Keratinocyte (primary cell): ENCODE measurements at regions not wholly inside any gene's neighbourhood (a gene's known extent, or its start where the extent isn't known, plus 50 kb on each side); places are given as distances from the start of the nearest gene placed in this dataset.

Source experiments
- CTCF ChIP-seq, 3 experiments: IDR thresholded peaks in 1 of 3; conservative IDR thresholded peaks in 1 of 3; optimal IDR thresholded peaks in 1 of 3; 2 replicates in 2 of 3; 3 replicates in 1 of 3; pipeline versions ENCODE3 to v1.5.1; 2011; ENCODE audit warnings: low read length in 3 of 3, mild to moderate bottlenecking in 3 of 3, moderate library complexity in 2 of 3, control low read depth in 1 of 3, inconsistent platforms in 1 of 3; ENCODE audit not compliant: insufficient read depth in 2 of 3; ENCODE audit errors: extremely low read depth in 1 of 3
- EZH2 ChIP-seq: IDR thresholded peaks from one replicate; pipeline ENCODE4 v1.6.1; 2012; ENCODE audit warnings: inconsistent platforms, mild to moderate bottlenecking, low read length, moderate library complexity

- TF ChIP-seq CTCF (optimal IDR thresholded peaks at IDR 0.05 in 1 of 3, IDR thresholded peaks at IDR 0.05 in 1 of 3, conservative IDR thresholded peaks at IDR 0.05 in 1 of 3; ENCODE audit: extremely low read depth in 1 of 3, insufficient read depth in 2 of 3, low read length in 3 of 3): no peak
- no peak for TF ChIP-seq EZH2
These were observed 248.8 kb upstream of the ELAC2 start for GRCh38 chr17:13266606-13267005.
